HG03432 (cell line): ENCODE measurements at regions not wholly inside any gene's neighbourhood (a gene's known extent, or its start where the extent isn't known, plus 50 kb on each side); places are given as distances from the start of the nearest gene placed in this dataset.

Source experiments
- ATAC-seq: cut with Tn5 transposase; IDR thresholded peaks from one replicate; pipeline ENCODE4 v1.9.1; 2021; ENCODE audit warnings: mild to moderate bottlenecking, moderate library complexity; ENCODE audit not compliant: unreplicated experiment

- no peak for ATAC-seq
Observed at GRCh38 chr14:82504894-82505293, 971.2 kb upstream of the SEL1L start.

GRCh38 chr14:82510007-82510406, 976.4 kb upstream of the SEL1L start:
- no peak for ATAC-seq

GRCh38 chr14:82511399-82511798, 977.7 kb upstream of the SEL1L start:
- ATAC-seq: no peak

GRCh38 chr14:82520765-82521164, 987.1 kb upstream of the SEL1L start:
- ATAC-seq: no peak

GRCh38 chr14:82521191-82521590, 987.5 kb upstream of the SEL1L start:
- ATAC-seq: no peak

- ATAC-seq: no peak
Observed at GRCh38 chr14:82528016-82528415, 994.4 kb upstream of the SEL1L start.

- ATAC-seq: no peak
Observed at GRCh38 chr14:82533351-82533750, 999.7 kb upstream of the SEL1L start.

GRCh38 chr14:82536566-82536965, 1002.9 kb upstream of the SEL1L start:
- no peak for ATAC-seq

GRCh38 chr14:82537831-82538230, 1004.2 kb upstream of the SEL1L start:
- ATAC-seq: no peak

- ATAC-seq: no peak
Observed at GRCh38 chr14:82546401-82546800, 1012.7 kb upstream of the SEL1L start.

- no peak for ATAC-seq
Observed at GRCh38 chr14:82549306-82549990, 1015.8 kb upstream of the SEL1L start.

GRCh38 chr14:82562881-82563280, 1029.2 kb upstream of the SEL1L start:
- no peak for ATAC-seq

GRCh38 chr14:82565825-82566224, 1032.2 kb upstream of the SEL1L start:
- ATAC-seq: no peak

GRCh38 chr14:82587226-82587625, 1053.6 kb upstream of the SEL1L start:
- no peak for ATAC-seq

- ATAC-seq: no peak
Observed at GRCh38 chr14:82595466-82595865, 1061.8 kb upstream of the SEL1L start.

- no peak for ATAC-seq
Observed at GRCh38 chr14:82602794-82603193, 1069.1 kb upstream of the SEL1L start.

- no peak for ATAC-seq
Observed at GRCh38 chr14:82604819-82605218, 1071.2 kb upstream of the SEL1L start.

- ATAC-seq: no peak
Observed at GRCh38 chr14:82621881-82622450, 1088.3 kb upstream of the SEL1L start.

- ATAC-seq: no peak
Observed at GRCh38 chr14:82626156-82627066, 1092.8 kb upstream of the SEL1L start.

GRCh38 chr14:82635915-82636314, 1102.3 kb upstream of the SEL1L start:
- no peak for ATAC-seq

GRCh38 chr14:82636426-82636825, 1102.8 kb upstream of the SEL1L start:
- ATAC-seq: no peak

GRCh38 chr14:82641050-82641540, 1107.4 kb upstream of the SEL1L start:
- no peak for ATAC-seq
